ENCODE measurements at regions not wholly inside any gene's neighbourhood (a gene's known extent, or its start where the extent isn't known, plus 50 kb on each side); places are given as distances from the start of the nearest gene placed in this dataset.
"Not testable (repeated sequence)": the region's sequence is repeated elsewhere in the genome, so short reads cannot be mapped to it uniquely, and the experiment has no call there.

- no peak for DNase-seq
Measured at GRCh38 chr3:40649346-40649745, 124.6 kb downstream of the ZNF621 start.

GRCh38 chr3:40652072-40652471, 127.3 kb downstream of the ZNF621 start:
- no peak for DNase-seq

GRCh38 chr3:40653001-40653400, 128.2 kb downstream of the ZNF621 start:
- no peak for DNase-seq

- no peak for DNase-seq
Measured at GRCh38 chr3:40653878-40654277, 129.1 kb downstream of the ZNF621 start.

- no peak for DNase-seq
Measured at GRCh38 chr3:40655551-40655950, 130.8 kb downstream of the ZNF621 start.

GRCh38 chr3:40657623-40658022, 132.9 kb downstream of the ZNF621 start:
- no peak for DNase-seq

GRCh38 chr3:40658305-40658704, 133.5 kb downstream of the ZNF621 start:
- DNase-seq: no peak

- no peak for DNase-seq
Measured at GRCh38 chr3:40660554-40660953, 135.8 kb downstream of the ZNF621 start.

GRCh38 chr3:40661284-40661683, 136.5 kb downstream of the ZNF621 start:
- no peak for DNase-seq

- DNase-seq: no peak
Measured at GRCh38 chr3:40663280-40663679, 138.5 kb downstream of the ZNF621 start.

- no peak for DNase-seq
Measured at GRCh38 chr3:40669176-40669575, 144.4 kb downstream of the ZNF621 start.

- DNase-seq: no peak
Measured at GRCh38 chr3:40672861-40673260, 148.1 kb downstream of the ZNF621 start.

GRCh38 chr3:40677321-40677720, 152.6 kb downstream of the ZNF621 start:
- DNase-seq: no peak

GRCh38 chr3:40677749-40678148, 153.0 kb downstream of the ZNF621 start:
- DNase-seq: no peak

- DNase-seq: no peak
Measured at GRCh38 chr3:40679290-40679689, 154.5 kb downstream of the ZNF621 start.

GRCh38 chr3:40680685-40681657, 156.2 kb downstream of the ZNF621 start:
- DNase-seq: no peak

- DNase-seq: no peak
Measured at GRCh38 chr3:40681658-40682055, 156.9 kb downstream of the ZNF621 start.

- DNase-seq: no peak
Measured at GRCh38 chr3:40689837-40690236, 165.1 kb downstream of the ZNF621 start.

- DNase-seq: no peak
Measured at GRCh38 chr3:40690749-40691451, 166.1 kb downstream of the ZNF621 start.

GRCh38 chr3:40691452-40691861, 166.7 kb downstream of the ZNF621 start:
- no peak for DNase-seq

- no peak for DNase-seq
Measured at GRCh38 chr3:40695848-40696247, 171.1 kb downstream of the ZNF621 start.

GRCh38 chr3:40698611-40699010, 173.9 kb downstream of the ZNF621 start:
- not testable (repeated sequence) for DNase-seq

GRCh38 chr3:40701016-40701588, 176.3 kb downstream of the ZNF621 start:
- DNase-seq: no peak

GRCh38 chr3:40704224-40704623, 179.5 kb downstream of the ZNF621 start:
- no peak for DNase-seq

Data from T-helper 9 cell (primary cell).